ENCODE measurements at regions not wholly inside any gene's neighbourhood (a gene's known extent, or its start where the extent isn't known, plus 50 kb on each side); places are given as distances from the start of the nearest gene placed in this dataset.

GRCh38 chr11:41533761-41534160, 74.3 kb upstream of the LRRC4C start:
- TF ChIP-seq EZH2 (IDR thresholded peaks at IDR 0.05; ENCODE audit: borderline replicate concordance, low read depth, low read length, severe bottlenecking): no peak
- TF ChIP-seq, protein P1, sequence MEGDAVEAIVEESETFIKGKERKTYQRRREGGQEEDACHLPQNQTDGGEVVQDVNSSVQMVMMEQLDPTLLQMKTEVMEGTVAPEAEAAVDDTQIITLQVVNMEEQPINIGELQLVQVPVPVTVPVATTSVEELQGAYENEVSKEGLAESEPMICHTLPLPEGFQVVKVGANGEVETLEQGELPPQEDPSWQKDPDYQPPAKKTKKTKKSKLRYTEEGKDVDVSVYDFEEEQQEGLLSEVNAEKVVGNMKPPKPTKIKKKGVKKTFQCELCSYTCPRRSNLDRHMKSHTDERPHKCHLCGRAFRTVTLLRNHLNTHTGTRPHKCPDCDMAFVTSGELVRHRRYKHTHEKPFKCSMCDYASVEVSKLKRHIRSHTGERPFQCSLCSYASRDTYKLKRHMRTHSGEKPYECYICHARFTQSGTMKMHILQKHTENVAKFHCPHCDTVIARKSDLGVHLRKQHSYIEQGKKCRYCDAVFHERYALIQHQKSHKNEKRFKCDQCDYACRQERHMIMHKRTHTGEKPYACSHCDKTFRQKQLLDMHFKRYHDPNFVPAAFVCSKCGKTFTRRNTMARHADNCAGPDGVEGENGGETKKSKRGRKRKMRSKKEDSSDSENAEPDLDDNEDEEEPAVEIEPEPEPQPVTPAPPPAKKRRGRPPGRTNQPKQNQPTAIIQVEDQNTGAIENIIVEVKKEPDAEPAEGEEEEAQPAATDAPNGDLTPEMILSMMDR (IDR thresholded peaks at IDR 0.05; ENCODE audit: borderline replicate concordance, extremely low read depth, low read length, poor library complexity, severe bottlenecking): no peak

Data from DND-41 (cell line).